Activated T-helper 2 cell treated with anti-CD3 and anti-CD28 coated beads, Interferon-gamma antibody, Interleukin-2, Interleukin-4, amounts not matched to agents 10 μg/mL and 5 μg/mL and 100 μg/mL, durations not matched to agents 14 hours and 24 hours and 36 hours (primary cell): ENCODE measurements at regions not wholly inside any gene's neighbourhood (a gene's known extent, or its start where the extent isn't known, plus 50 kb on each side); places are given as distances from the start of the nearest gene placed in this dataset.
"Not testable (repeated sequence)": the region's sequence is repeated elsewhere in the genome, so short reads cannot be mapped to it uniquely, and the experiment has no call there.

Source experiments
- DNase-seq: peaks from one replicate; pipeline ENCODE4 v3.0.0; 2021; ENCODE audit warnings: low spot score
- H3K27ac Mint-ChIP-seq: one replicate; pipeline ENCODE4 v1.8.0; 2021; ENCODE audit warnings: mixed read lengths
- H3K27me3 Mint-ChIP-seq: one replicate; pipeline ENCODE4 v1.8.0; 2021; ENCODE audit warnings: low read depth, mixed read lengths
- H3K36me3 Mint-ChIP-seq: one replicate; pipeline ENCODE4 v1.8.0; 2021; ENCODE audit warnings: low read depth, mixed read lengths
- H3K4me1 Mint-ChIP-seq: one replicate; pipeline ENCODE4 v1.8.0; 2021; ENCODE audit warnings: low read depth, mixed read lengths
- H3K4me3 Mint-ChIP-seq: one replicate; pipeline ENCODE4 v1.8.0; 2021; ENCODE audit warnings: low read depth, mild to moderate bottlenecking, moderate library complexity, mixed read lengths
- H3K9me3 Mint-ChIP-seq: one replicate; pipeline ENCODE4 v1.8.0; 2021; ENCODE audit warnings: mixed read lengths
- intact Hi-C: fragments of 100-400 bp; cut with micrococcal nuclease; formaldehyde crosslinking; loops from one replicate; pipeline ENCODE4 v1.15.1; 2023

- H3K27me3 Mint-ChIP-seq: no peaks in the 10 kb centered on the region
- no peak overlapping the region for H3K27ac Mint-ChIP-seq
- H3K4me3 Mint-ChIP-seq: no peak overlapping the region
- H3K9me3 Mint-ChIP-seq: peaks cover 31% of the 10 kb centered on the region
- intact Hi-C loops: no loop called here
- no peak for DNase-seq
- no peaks in the 10 kb centered on the region for H3K36me3 Mint-ChIP-seq
- H3K4me1 Mint-ChIP-seq: no peaks in the 10 kb centered on the region
These were observed 1391.2 kb downstream of the STIM2 start for GRCh38 chr4:28251831-28252230.

DNA sequence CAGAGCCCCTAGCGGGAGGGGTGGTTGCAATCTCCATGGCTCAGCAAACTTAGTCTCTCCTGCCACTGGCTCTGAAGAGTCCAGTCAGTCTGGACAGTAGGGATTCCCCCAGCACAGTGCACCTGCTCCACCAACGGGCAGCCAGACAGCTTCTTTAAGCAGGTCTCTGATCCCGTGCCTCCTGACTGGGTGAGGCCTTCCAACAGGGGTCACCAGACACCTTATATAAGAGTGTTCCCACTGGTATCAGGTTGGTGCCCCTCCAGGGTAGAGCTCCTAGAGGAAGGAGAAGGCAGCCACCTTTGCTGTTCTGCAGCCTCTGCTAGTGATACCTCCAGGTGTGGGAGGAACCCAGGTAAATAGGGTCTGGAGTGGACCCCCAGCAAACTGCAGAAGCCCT is 1393.4 kb downstream of the STIM2 start:
- H3K9me3 Mint-ChIP-seq: peaks cover 29% of the 10 kb centered on the region
- intact Hi-C loops: no loop called here
- no peak overlapping the region for H3K27ac Mint-ChIP-seq
- no peaks in the 10 kb centered on the region for H3K27me3 Mint-ChIP-seq
- no peaks in the 10 kb centered on the region for H3K36me3 Mint-ChIP-seq
- no peak overlapping the region for H3K4me3 Mint-ChIP-seq
- no peaks in the 10 kb centered on the region for H3K4me1 Mint-ChIP-seq
- no peak for DNase-seq

DNA sequence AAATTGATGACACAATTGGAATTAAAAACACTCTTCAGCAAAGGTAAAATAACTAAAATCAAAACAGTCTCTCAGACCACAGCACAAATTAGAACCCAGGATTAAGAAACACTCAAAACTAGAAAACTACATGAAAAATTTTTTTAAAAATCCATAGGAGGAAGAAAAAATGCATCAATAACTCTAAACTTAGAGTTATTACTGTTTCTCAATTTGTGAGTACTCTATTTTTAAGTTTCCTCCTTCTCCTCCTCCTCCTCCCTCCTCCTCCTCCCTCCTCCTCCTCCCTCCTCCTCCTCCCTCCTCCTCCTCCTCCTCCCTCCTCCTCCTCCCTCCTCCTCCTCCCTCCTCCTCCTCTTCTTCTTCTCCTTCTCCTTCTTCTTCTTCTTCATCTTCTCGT is 1395.7 kb downstream of the STIM2 start:
- Mint-ChIP-seq H3K9me3 (peaks cover 31% of the 10 kb centered on the region), H3K27ac (no peak overlapping the region), H3K4me1 (no peaks in the 10 kb centered on the region), H3K27me3 (no peaks in the 10 kb centered on the region), H3K36me3 (no peaks in the 10 kb centered on the region), H3K4me3 (no peak overlapping the region)
- intact Hi-C loops: no loop called here
- no peak for DNase-seq

DNA sequence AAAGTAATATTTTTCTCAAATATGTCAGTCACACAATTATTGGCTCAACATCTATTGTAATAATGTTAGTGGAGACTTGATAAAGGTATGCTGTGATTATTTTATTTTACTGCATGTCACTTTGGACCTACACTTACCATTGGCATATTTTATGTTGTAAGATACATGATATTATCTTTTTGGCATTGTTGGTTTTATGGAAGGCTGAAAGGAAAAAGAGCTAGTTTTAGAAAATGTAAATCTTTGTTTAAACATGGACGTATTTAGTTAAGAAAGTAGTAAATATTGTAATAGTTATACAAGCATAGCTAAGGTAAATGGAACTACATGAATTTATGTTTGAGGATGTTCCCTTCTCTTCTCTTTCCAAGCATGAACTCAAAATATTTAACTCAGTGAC is 1399.3 kb downstream of the STIM2 start:
- Mint-ChIP-seq H3K36me3 (no peaks in the 10 kb centered on the region), H3K4me3 (no peak overlapping the region), H3K4me1 (no peaks in the 10 kb centered on the region), H3K9me3 (peaks cover 33% of the 10 kb centered on the region), H3K27ac (no peak overlapping the region), H3K27me3 (no peaks in the 10 kb centered on the region)
- no peak for DNase-seq
- intact Hi-C loops: no loop called here

DNA sequence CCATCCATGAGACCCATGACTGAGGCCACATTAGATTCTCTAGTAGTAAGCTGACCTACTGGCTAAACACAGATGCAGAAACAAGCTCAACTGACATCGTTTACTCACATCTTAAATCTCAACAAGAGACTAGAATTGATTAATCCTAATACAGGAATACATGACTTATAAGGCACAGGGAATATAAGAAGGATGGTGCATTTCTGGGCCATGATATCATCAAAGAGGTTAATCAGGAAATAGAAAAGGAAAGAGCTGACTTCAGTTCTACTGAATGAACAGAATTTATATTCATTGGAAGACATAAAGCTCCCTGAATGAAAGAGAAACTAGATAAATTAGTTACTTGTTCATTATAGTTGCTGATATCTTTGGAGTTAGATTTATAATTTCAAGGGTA is 1406.5 kb downstream of the STIM2 start:
- Mint-ChIP-seq H3K36me3 (no peaks in the 10 kb centered on the region), H3K27ac (no peak overlapping the region), H3K4me3 (no peak overlapping the region), H3K27me3 (no peaks in the 10 kb centered on the region), H3K4me1 (no peaks in the 10 kb centered on the region), H3K9me3 (peaks cover 13% of the 10 kb centered on the region)
- intact Hi-C loops: no loop called here
- no peak for DNase-seq

GRCh38 chr4:28269426-28269825 is 1408.8 kb downstream of the STIM2 start:
- DNase-seq: no peak
- Mint-ChIP-seq H3K27ac (no peak overlapping the region), H3K9me3 (peaks cover 12% of the 10 kb centered on the region), H3K4me3 (no peak overlapping the region), H3K36me3 (no peaks in the 10 kb centered on the region), H3K4me1 (no peaks in the 10 kb centered on the region), H3K27me3 (no peaks in the 10 kb centered on the region)
- intact Hi-C loops: no loop called here

DNA sequence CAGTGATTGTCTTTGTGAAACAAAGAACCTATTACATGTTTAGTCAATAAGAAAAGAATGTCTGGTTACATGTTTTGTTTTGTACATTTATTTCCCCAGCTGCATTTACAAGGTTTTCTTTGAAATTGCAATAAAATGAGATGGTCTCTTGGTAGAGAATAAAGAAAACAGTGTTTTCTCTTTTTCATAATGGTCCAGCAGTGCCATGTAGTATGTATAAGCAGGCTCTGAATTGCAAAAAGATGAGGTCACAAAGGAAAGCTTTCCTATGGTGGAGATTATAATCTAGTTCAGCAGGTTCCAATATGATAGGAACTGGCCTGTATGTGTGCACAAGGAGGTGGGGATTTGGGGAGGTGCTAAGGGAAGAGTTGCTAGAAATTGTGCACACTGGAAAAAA is 1417.3 kb downstream of the STIM2 start:
- Mint-ChIP-seq H3K9me3 (peaks cover 45% of the 10 kb centered on the region), H3K36me3 (no peaks in the 10 kb centered on the region), H3K27ac (no peak overlapping the region), H3K4me3 (no peak overlapping the region), H3K27me3 (no peaks in the 10 kb centered on the region), H3K4me1 (no peaks in the 10 kb centered on the region)
- intact Hi-C loops: no loop called here
- DNase-seq: no peak

- no peaks in the 10 kb centered on the region for H3K27me3 Mint-ChIP-seq
- no peaks in the 10 kb centered on the region for H3K4me1 Mint-ChIP-seq
- intact Hi-C loops: no loop called here
- no peak overlapping the region for H3K27ac Mint-ChIP-seq
- H3K36me3 Mint-ChIP-seq: no peaks in the 10 kb centered on the region
- no peak for DNase-seq
- H3K4me3 Mint-ChIP-seq: no peak overlapping the region
- peaks cover 47% of the 10 kb centered on the region for H3K9me3 Mint-ChIP-seq
These were observed 1418.0 kb downstream of the STIM2 start for GRCh38 chr4:28278676-28279075.

- Mint-ChIP-seq H3K9me3 (peaks cover 48% of the 10 kb centered on the region), H3K27ac (no peak overlapping the region), H3K27me3 (no peaks in the 10 kb centered on the region), H3K36me3 (no peaks in the 10 kb centered on the region), H3K4me3 (no peak overlapping the region), H3K4me1 (no peaks in the 10 kb centered on the region)
- intact Hi-C loops: no loop called here
- DNase-seq: no peak
These were observed 1418.6 kb downstream of the STIM2 start for GRCh38 chr4:28279249-28279648.

GRCh38 chr4:28286266-28286665 is 1425.6 kb downstream of the STIM2 start:
- H3K27ac Mint-ChIP-seq, intact Hi-C loops, H3K4me1 Mint-ChIP-seq, H3K36me3 Mint-ChIP-seq, H3K27me3 Mint-ChIP-seq, DNase-seq, H3K4me3 Mint-ChIP-seq: not testable (repeated sequence)
- H3K9me3 Mint-ChIP-seq: peaks cover 57% of the 10 kb centered on the region

- H3K4me3 Mint-ChIP-seq: no peak overlapping the region
- H3K36me3 Mint-ChIP-seq: no peaks in the 10 kb centered on the region
- H3K27me3 Mint-ChIP-seq: no peaks in the 10 kb centered on the region
- H3K27ac Mint-ChIP-seq: no peak overlapping the region
- H3K4me1 Mint-ChIP-seq: no peaks in the 10 kb centered on the region
- peaks cover 47% of the 10 kb centered on the region for H3K9me3 Mint-ChIP-seq
- DNase-seq: no peak
- intact Hi-C loops: no loop called here
These were observed 1427.2 kb downstream of the STIM2 start for GRCh38 chr4:28287831-28288233.

- no peak for DNase-seq
- no peaks in the 10 kb centered on the region for H3K36me3 Mint-ChIP-seq
- no peak overlapping the region for H3K27ac Mint-ChIP-seq
- intact Hi-C loops: no loop called here
- H3K27me3 Mint-ChIP-seq: no peaks in the 10 kb centered on the region
- H3K4me1 Mint-ChIP-seq: no peaks in the 10 kb centered on the region
- H3K4me3 Mint-ChIP-seq: no peak overlapping the region
- peaks cover 50% of the 10 kb centered on the region for H3K9me3 Mint-ChIP-seq
These were observed 1435.6 kb downstream of the STIM2 start for GRCh38 chr4:28296239-28296638.

DNA sequence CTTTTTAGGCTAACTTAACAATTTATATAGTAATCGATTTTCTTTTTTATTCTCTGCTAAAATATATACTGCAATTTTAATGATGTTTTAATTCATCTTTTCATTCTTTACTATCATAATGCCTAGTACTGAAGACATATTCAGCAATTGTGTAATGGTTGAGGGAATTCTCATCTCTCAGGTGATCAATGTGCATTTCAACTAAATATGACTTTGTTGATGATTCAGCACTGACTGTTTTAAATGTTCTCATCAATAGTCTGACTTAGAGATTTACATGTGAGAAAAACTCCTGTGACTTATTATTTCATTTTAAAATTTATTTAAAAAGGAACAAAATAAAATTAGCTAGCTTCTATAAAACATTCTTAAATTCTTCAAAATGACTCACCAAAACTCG is 1450.3 kb downstream of the STIM2 start:
- Mint-ChIP-seq H3K9me3 (peaks cover 31% of the 10 kb centered on the region), H3K4me3 (no peak overlapping the region)

GRCh38 chr4:28312497-28312896 is 1451.9 kb downstream of the STIM2 start:
- H3K27me3 Mint-ChIP-seq, DNase-seq, intact Hi-C loops, H3K4me1 Mint-ChIP-seq, H3K36me3 Mint-ChIP-seq, H3K4me3 Mint-ChIP-seq, H3K27ac Mint-ChIP-seq: not testable (repeated sequence)
- peaks cover 25% of the 10 kb centered on the region for H3K9me3 Mint-ChIP-seq

More for the DNA sequence above, 1450.3 kb downstream of the STIM2 start:
- Mint-ChIP-seq H3K36me3 (no peaks in the 10 kb centered on the region), H3K27me3 (no peaks in the 10 kb centered on the region), H3K4me1 (no peaks in the 10 kb centered on the region), H3K27ac (no peak overlapping the region)
- no peak for DNase-seq
- intact Hi-C loops: no loop called here
